ENCODE measurements at regions not wholly inside any gene's neighbourhood (a gene's known extent, or its start where the extent isn't known, plus 50 kb on each side); places are given as distances from the start of the nearest gene placed in this dataset.

GRCh38 chr13:104900191-104900817 is 1635.2 kb downstream of the EFNB2 start:
- no peaks in the 10 kb centered on the region for H3K9me3 ChIP-seq (ENCODE audit: control insufficient read depth in 1 of 2, insufficient read depth in 1 of 2, low read depth in 1 of 2, low read length in 2 of 2)
- BruUV-seq (replicated peaks): no TSS peak

GRCh38 chr13:104898484-104898883 is 1637.0 kb downstream of the EFNB2 start:
- Histone ChIP-seq H3K4me1 (ENCODE audit: control insufficient read depth in 1 of 2, insufficient read depth in 2 of 2, low read length in 2 of 2) (no peaks in the 10 kb centered on the region), H2AFZ (ENCODE audit: low read depth, low read length, poor library complexity, severe bottlenecking) (no peak overlapping the region), H3K9me3 (ENCODE audit: control insufficient read depth in 1 of 2, insufficient read depth in 1 of 2, low read depth in 1 of 2, low read length in 2 of 2) (no peaks in the 10 kb centered on the region), H3K27me3 (ENCODE audit: insufficient read depth, low read length) (no peaks in the 10 kb centered on the region), H3K4me3 (replicated peaks in 1 of 2; ENCODE audit: low read depth in 1 of 2, low read length in 2 of 2) (no peak overlapping the region), H3K9me2 (ENCODE audit: insufficient read depth) (no peaks in the 10 kb centered on the region), H3K9ac (ENCODE audit: low read length) (no peak overlapping the region), H3K27ac (ENCODE audit: low read depth, low read length) (no peak overlapping the region), H3K79me2 (ENCODE audit: insufficient read depth, low read length) (no peaks in the 10 kb centered on the region), H4K20me1 (ENCODE audit: insufficient read depth) (no peaks in the 10 kb centered on the region), H3K36me3 (ENCODE audit: control insufficient read depth in 1 of 2, insufficient read depth in 2 of 2, low read length in 2 of 2) (no peaks in the 10 kb centered on the region), H3K4me2 (ENCODE audit: low read length) (no peak overlapping the region)
- no peak for ATAC-seq
- CTCF ChIA-PET: no interaction called here
- RAD21 ChIA-PET (ENCODE audit: low non-redundant PET in 1 of 2, low total read pairs in 2 of 2, uncharacterized antibody in 2 of 2, unreplicated experiment in 2 of 2): no interaction called here
- no TSS peak for BruUV-seq (replicated peaks)
- POLR2A ChIA-PET: no interaction called here
- intact Hi-C loops (cut with micrococcal nuclease): no loop called here
- no peak for DNase-seq (ENCODE audit: low read depth, low spot score)
- TF ChIP-seq REST (IDR thresholded peaks at IDR 0.05; ENCODE audit: low read depth) (no peak), YY1 (IDR thresholded peaks at IDR 0.05; ENCODE audit: extremely low read depth, insufficient replicate concordance, low read depth, low read length) (no peak), ZBTB33 (IDR thresholded peaks at IDR 0.05; ENCODE audit: extremely low read depth, insufficient replicate concordance, low read length) (no peak), RAD21 (IDR thresholded peaks at IDR 0.05; ENCODE audit: low read depth) (no peak), SRF (IDR thresholded peaks at IDR 0.05; ENCODE audit: low read depth) (no peak), CEBPB (IDR thresholded peaks at IDR 0.05; ENCODE audit: low read depth) (no peak), ELF1 (IDR thresholded peaks at IDR 0.05; ENCODE audit: borderline replicate concordance, low read depth) (no peak), TCF7L2 (IDR thresholded peaks at IDR 0.05; ENCODE audit: borderline replicate concordance, extremely low read depth, insufficient read depth, insufficient read length) (no peak), ATF3 (IDR thresholded peaks at IDR 0.05) (no peak), EGR1 (IDR thresholded peaks at IDR 0.05; ENCODE audit: low read depth) (no peak), EZH2phosphoT487 (IDR thresholded peaks at IDR 0.05; ENCODE audit: borderline replicate concordance) (no peak)

More at GRCh38 chr13:104900191-104900817, 1635.2 kb downstream of the EFNB2 start:
- DNase-seq (ENCODE audit: low read depth, low spot score) (no peak), ATAC-seq (no peak)
- H2AFZ ChIP-seq (ENCODE audit: low read depth, low read length, poor library complexity, severe bottlenecking): no peak overlapping the region
- intact Hi-C loops (cut with micrococcal nuclease): no loop called here
- no peak overlapping the region for H3K4me3 ChIP-seq (replicated peaks in 1 of 2; ENCODE audit: low read depth in 1 of 2, low read length in 2 of 2)
- RAD21 ChIA-PET (ENCODE audit: low non-redundant PET in 1 of 2, low total read pairs in 2 of 2, uncharacterized antibody in 2 of 2, unreplicated experiment in 2 of 2): no interaction called here
- CTCF ChIA-PET: no interaction called here
- H3K4me1 ChIP-seq (ENCODE audit: control insufficient read depth in 1 of 2, insufficient read depth in 2 of 2, low read length in 2 of 2): no peaks in the 10 kb centered on the region
- H3K27ac ChIP-seq (ENCODE audit: low read depth, low read length): no peak overlapping the region
- no peaks in the 10 kb centered on the region for H4K20me1 ChIP-seq (ENCODE audit: insufficient read depth)
- H3K9me2 ChIP-seq (ENCODE audit: insufficient read depth): no peaks in the 10 kb centered on the region
- H3K9ac ChIP-seq (ENCODE audit: low read length): no peak overlapping the region
- no peak overlapping the region for H3K4me2 ChIP-seq (ENCODE audit: low read length)
- no peaks in the 10 kb centered on the region for H3K27me3 ChIP-seq (ENCODE audit: insufficient read depth, low read length)
- POLR2A ChIA-PET: no interaction called here
- no peaks in the 10 kb centered on the region for H3K36me3 ChIP-seq (ENCODE audit: control insufficient read depth in 1 of 2, insufficient read depth in 2 of 2, low read length in 2 of 2)
- H3K79me2 ChIP-seq (ENCODE audit: insufficient read depth, low read length): no peaks in the 10 kb centered on the region
- TF ChIP-seq MAX (IDR thresholded peaks at IDR 0.05) (no peak), ZNF274 (IDR thresholded peaks at IDR 0.05; ENCODE audit: low read depth, low read length) (no peak), SIN3A (IDR thresholded peaks at IDR 0.05; ENCODE audit: low read depth) (no peak), RAD21 (IDR thresholded peaks at IDR 0.05; ENCODE audit: low read depth) (peak; percentile 20; the same call in 1 of the 2 replicates), EZH2phosphoT487 (IDR thresholded peaks at IDR 0.05; ENCODE audit: borderline replicate concordance) (no peak), CEBPB (IDR thresholded peaks at IDR 0.05; ENCODE audit: low read depth) (no peak)

Data from HCT116 (cell line).